HT1080 (cell line): ENCODE measurements at regions not wholly inside any gene's neighbourhood (a gene's known extent, or its start where the extent isn't known, plus 50 kb on each side); places are given as distances from the start of the nearest gene placed in this dataset.
"Not testable (repeated sequence)": the region's sequence is repeated elsewhere in the genome, so short reads cannot be mapped to it uniquely, and the experiment has no call there.

Experiments
- DNase-seq: peaks from one replicate; pipeline ENCODE4 v3.0.0-alpha.2; 2015; ENCODE audit warnings: low read depth

GRCh38 chr9:95732802-95733688 is 142.4 kb upstream of the ERCC6L2 start:
- DNase-seq, result no peak

- DNase-seq, result no peak
These were observed 143.6 kb upstream of the ERCC6L2 start for GRCh38 chr9:95731876-95732275.

GRCh38 chr9:95729669-95730368 is 145.7 kb upstream of the ERCC6L2 start:
- peak; percentile 21 for DNase-seq

GRCh38 chr9:95729046-95729445 is 146.4 kb upstream of the ERCC6L2 start:
- DNase-seq, result no peak

GRCh38 chr9:95727947-95728520 is 147.5 kb upstream of the ERCC6L2 start:
- DNase-seq, result no peak

- peak; percentile 32 for DNase-seq
These were observed 148.7 kb upstream of the ERCC6L2 start for GRCh38 chr9:95726756-95727155.

- DNase-seq, result no peak
These were observed 150.4 kb upstream of the ERCC6L2 start for GRCh38 chr9:95725045-95725444.

GRCh38 chr9:95724253-95724991 is 151.1 kb upstream of the ERCC6L2 start:
- peak; percentile 24 for DNase-seq

GRCh38 chr9:95722141-95722540 is 153.3 kb upstream of the ERCC6L2 start:
- no peak for DNase-seq

- no peak for DNase-seq
These were observed 154.4 kb upstream of the ERCC6L2 start for GRCh38 chr9:95721061-95721531.

GRCh38 chr9:95720496-95720895 is 155.0 kb upstream of the ERCC6L2 start:
- DNase-seq, result no peak

- no peak for DNase-seq
These were observed 156.1 kb upstream of the ERCC6L2 start for GRCh38 chr9:95719354-95719753.

- no peak for DNase-seq
These were observed 157.2 kb upstream of the ERCC6L2 start for GRCh38 chr9:95718263-95718662.

- no peak for DNase-seq
These were observed 159.5 kb upstream of the ERCC6L2 start for GRCh38 chr9:95715868-95716435.

- DNase-seq, result no peak
These were observed 165.0 kb upstream of the ERCC6L2 start for GRCh38 chr9:95710446-95710845.

GRCh38 chr9:95696701-95697100 is 178.8 kb upstream of the ERCC6L2 start:
- DNase-seq, result no peak

GRCh38 chr9:95691435-95691834 is 174.7 kb upstream of the PTCH1 start:
- DNase-seq, result no peak

GRCh38 chr9:95689669-95690068 is 172.9 kb upstream of the PTCH1 start:
- no peak for DNase-seq

GRCh38 chr9:95684516-95684915 is 167.7 kb upstream of the PTCH1 start:
- no peak for DNase-seq

- not testable (repeated sequence) for DNase-seq
These were observed 163.5 kb upstream of the PTCH1 start for GRCh38 chr9:95680306-95680705.

- no peak for DNase-seq
These were observed 163.1 kb upstream of the PTCH1 start for GRCh38 chr9:95679874-95680273.
